ENCODE measurements at regions not wholly inside any gene's neighbourhood (a gene's known extent, or its start where the extent isn't known, plus 50 kb on each side); places are given as distances from the start of the nearest gene placed in this dataset.
"Not testable (repeated sequence)": the region's sequence is repeated elsewhere in the genome, so short reads cannot be mapped to it uniquely, and the experiment has no call there.

- no peak for DNase-seq (ENCODE audit: extremely low spot score, unreplicated experiment)
- H3K4me1 Mint-ChIP-seq (ENCODE audit: unreplicated experiment), result no peaks in the 10 kb centered on the region
- H3K9me3 Mint-ChIP-seq, result peaks cover 9% of the 10 kb centered on the region
- H3K27me3 Mint-ChIP-seq, result no peaks in the 10 kb centered on the region
- no peak for TF ChIP-seq CTCF (conservative IDR thresholded peaks at IDR 0.05)
- H3K4me3 Mint-ChIP-seq, result no peak overlapping the region
- H3K36me3 Mint-ChIP-seq, result no peaks in the 10 kb centered on the region
- H3K27ac Mint-ChIP-seq, result no peak overlapping the region
Observed at GRCh38 chr6:132190815-132191175, 210.5 kb downstream of the MOXD1 start.

GRCh38 chr6:132190097-132190814, 211.0 kb downstream of the MOXD1 start:
- Mint-ChIP-seq H3K27ac (no peak overlapping the region), H3K4me3 (no peak overlapping the region), H3K27me3 (no peaks in the 10 kb centered on the region), H3K4me1 (ENCODE audit: unreplicated experiment) (no peaks in the 10 kb centered on the region), H3K9me3 (peaks cover 3% of the 10 kb centered on the region), H3K36me3 (no peaks in the 10 kb centered on the region)
- TF ChIP-seq CTCF (conservative IDR thresholded peaks at IDR 0.05), result no peak
- DNase-seq (ENCODE audit: extremely low spot score, unreplicated experiment), result no peak

GRCh38 chr6:132188556-132189264, 212.6 kb downstream of the MOXD1 start:
- no peak for TF ChIP-seq CTCF (conservative IDR thresholded peaks at IDR 0.05)
- no peaks in the 10 kb centered on the region for H3K9me3 Mint-ChIP-seq
- H3K4me1 Mint-ChIP-seq (ENCODE audit: unreplicated experiment), result no peaks in the 10 kb centered on the region
- H3K4me3 Mint-ChIP-seq, result no peak overlapping the region
- DNase-seq (ENCODE audit: extremely low spot score, unreplicated experiment), result no peak
- no peaks in the 10 kb centered on the region for H3K36me3 Mint-ChIP-seq
- no peak overlapping the region for H3K27ac Mint-ChIP-seq
- no peaks in the 10 kb centered on the region for H3K27me3 Mint-ChIP-seq

- DNase-seq (ENCODE audit: extremely low spot score, unreplicated experiment), result no peak
- H3K9me3 Mint-ChIP-seq, result no peaks in the 10 kb centered on the region
- no peaks in the 10 kb centered on the region for H3K36me3 Mint-ChIP-seq
- H3K4me1 Mint-ChIP-seq (ENCODE audit: unreplicated experiment), result no peaks in the 10 kb centered on the region
- H3K4me3 Mint-ChIP-seq, result no peak overlapping the region
- no peak for TF ChIP-seq CTCF (conservative IDR thresholded peaks at IDR 0.05)
- H3K27ac Mint-ChIP-seq, result no peak overlapping the region
- no peaks in the 10 kb centered on the region for H3K27me3 Mint-ChIP-seq
Observed at GRCh38 chr6:132187816-132188215, 213.5 kb downstream of the MOXD1 start.

GRCh38 chr6:132184966-132185365, 216.3 kb downstream of the MOXD1 start:
- DNase-seq (ENCODE audit: extremely low spot score, unreplicated experiment); H3K4me1 Mint-ChIP-seq (ENCODE audit: unreplicated experiment); H3K9me3 Mint-ChIP-seq; H3K27me3 Mint-ChIP-seq; H3K27ac Mint-ChIP-seq; H3K4me3 Mint-ChIP-seq; H3K36me3 Mint-ChIP-seq: not testable (repeated sequence)

GRCh38 chr6:132179955-132180354, 221.3 kb downstream of the MOXD1 start:
- H3K27me3 Mint-ChIP-seq, result no peaks in the 10 kb centered on the region
- TF ChIP-seq CTCF (conservative IDR thresholded peaks at IDR 0.05), result no peak
- DNase-seq (ENCODE audit: extremely low spot score, unreplicated experiment), result no peak
- H3K36me3 Mint-ChIP-seq, result no peaks in the 10 kb centered on the region
- H3K9me3 Mint-ChIP-seq, result peaks cover 7% of the 10 kb centered on the region
- no peak overlapping the region for H3K4me3 Mint-ChIP-seq
- no peak overlapping the region for H3K27ac Mint-ChIP-seq
- H3K4me1 Mint-ChIP-seq (ENCODE audit: unreplicated experiment), result no peaks in the 10 kb centered on the region
